IMR-90 (cell line): ENCODE measurements at regions not wholly inside any gene's neighbourhood (a gene's known extent, or its start where the extent isn't known, plus 50 kb on each side); places are given as distances from the start of the nearest gene placed in this dataset.

Experiments
- ATAC-seq: fragments of 200-7000 bp; cut with Tn5 transposase; 2 replicates; pipeline ENCODE4 v1.9.1; 2020; ENCODE audit warnings: low read depth, mild to moderate bottlenecking, moderate library complexity
- BruUV-seq: library from RNA; stranded (reverse); fragments of 400-500 nt; replicated peaks from 2 replicates; lab custom pipeline; 2021; lab: Mats Ljungman, UMichigan
- CTCF ChIA-PET: fragments of 300-600 bp; formaldehyde crosslinking; extraction: SDS; loops from one replicate; lab custom pipeline; 2021; ENCODE audit warnings: antibody characterized with exemption; lab: Yijun Ruan, JAX
- POLR2A ChIA-PET: fragments of 300-600 bp; sonication (Branson Sonifier 250); formaldehyde crosslinking; loops from one replicate; lab custom pipeline; 2022; ENCODE audit warnings: antibody characterized with exemption; ENCODE audit not compliant: unreplicated experiment; lab: Charles Lee
- DNase-seq: peaks from one replicate; pipeline ENCODE4 v3.0.0; 2013
- H2AFZ ChIP-seq: replicated peaks from 2 replicates; pipeline ENCODE3; 2013; ENCODE audit warnings: low read length, mild to moderate bottlenecking; ENCODE audit not compliant: poor library complexity
- H2AK5ac ChIP-seq: 2 replicates; pipeline ENCODE4 v1.6.1; 2013; ENCODE audit warnings: low read depth, low read length, inconsistent platforms
- H2AK9ac ChIP-seq: replicated peaks from 2 replicates; pipeline ENCODE3; 2013; ENCODE audit warnings: mild to moderate bottlenecking, low read depth, low read length, moderate library complexity; ENCODE audit not compliant: poor library complexity
- H2BK120ac ChIP-seq: 2 replicates; pipeline ENCODE4 v1.6.1; 2013; ENCODE audit warnings: low read depth, low read length, inconsistent platforms
- H2BK15ac ChIP-seq: 3 replicates; pipeline ENCODE4 v1.6.1; 2013; ENCODE audit warnings: low read depth, low read length, inconsistent platforms
- H2BK20ac ChIP-seq: 2 replicates; pipeline ENCODE4 v1.6.1; 2013; ENCODE audit warnings: low read depth, mild to moderate bottlenecking, inconsistent platforms, low read length, moderate library complexity
- H2BK5ac ChIP-seq: 2 replicates; pipeline ENCODE4 v1.6.1; 2013; ENCODE audit warnings: mild to moderate bottlenecking, low read depth, low read length, inconsistent platforms; ENCODE audit not compliant: poor library complexity, severe bottlenecking
- H3K14ac ChIP-seq: replicated peaks from 2 replicates; pipeline ENCODE4 v1.6.1; 2013; ENCODE audit warnings: low read depth, low read length, inconsistent platforms
- H3K18ac ChIP-seq: 2 replicates; pipeline ENCODE4 v1.6.1; 2013; ENCODE audit warnings: low read depth, low read length, control low read depth
- H3K23ac ChIP-seq: 2 replicates; pipeline ENCODE4 v1.6.1; 2013; ENCODE audit warnings: low read depth, low read length, inconsistent platforms
- H3K27ac ChIP-seq: 2 replicates; pipeline ENCODE4 v1.5.1; 2013; ENCODE audit warnings: mild to moderate bottlenecking, control low read depth, low read length; ENCODE audit not compliant: insufficient read depth
- H3K27me3 ChIP-seq: 2 replicates; pipeline ENCODE4 v1.6.1; 2013; ENCODE audit warnings: low read length; ENCODE audit not compliant: control insufficient read depth, insufficient read depth
- H3K36me3 ChIP-seq: 2 replicates; pipeline ENCODE4 v1.6.1; 2013; ENCODE audit warnings: low read length, mixed read lengths; ENCODE audit not compliant: control insufficient read depth, insufficient read depth
- H3K4ac ChIP-seq: 2 replicates; pipeline ENCODE4 v1.6.1; 2013; ENCODE audit warnings: low read depth, low read length, inconsistent platforms
- H3K4me1 ChIP-seq: 2 replicates; pipeline ENCODE4 v1.6.1; 2013; ENCODE audit warnings: low read length, mixed read lengths; ENCODE audit not compliant: control insufficient read depth, insufficient read depth
- H3K4me2 ChIP-seq: 2 replicates; pipeline ENCODE4 v1.6.1; 2013; ENCODE audit warnings: low read depth, mild to moderate bottlenecking, control low read depth, low read length, moderate library complexity
- H3K4me3 ChIP-seq: 2 replicates; pipeline ENCODE4 v1.5.1; 2013; ENCODE audit warnings: low read depth, mild to moderate bottlenecking, control low read depth, low read length, moderate library complexity; ENCODE audit not compliant: insufficient read depth
- H3K56ac ChIP-seq: 2 replicates; pipeline ENCODE4 v1.6.1; 2013; ENCODE audit warnings: low read length, inconsistent platforms; ENCODE audit not compliant: insufficient read depth; ENCODE audit errors: extremely low read depth
- H3K79me1 ChIP-seq, 2 experiments: 2 replicates each; pipeline ENCODE4 v1.6.1; 2013; ENCODE audit warnings: low read length in 2 of 2, inconsistent platforms in 1 of 2, low read depth in 1 of 2
- H3K9ac ChIP-seq: 2 replicates; pipeline ENCODE4 v1.6.1; 2013; ENCODE audit warnings: low read depth, low read length, control low read depth
- H3K9me1 ChIP-seq: 2 replicates; pipeline ENCODE4 v1.6.1; 2013; ENCODE audit warnings: low read length, inconsistent platforms; ENCODE audit not compliant: insufficient read depth
- H3K9me3 ChIP-seq: 2 replicates; pipeline ENCODE4 v1.6.1; 2013; ENCODE audit warnings: low read length; ENCODE audit not compliant: control insufficient read depth, insufficient read depth
- H4K20me1 ChIP-seq: 2 replicates; pipeline ENCODE4 v1.6.1; 2013; ENCODE audit warnings: low read length, inconsistent platforms; ENCODE audit not compliant: insufficient read depth
- H4K5ac ChIP-seq: 2 replicates; pipeline ENCODE4 v1.6.1; 2013; ENCODE audit warnings: mild to moderate bottlenecking, low read depth, low read length, control low read depth
- H4K8ac ChIP-seq, 2 experiments: 2 replicates each; pipeline ENCODE4 v1.6.1; 2013; ENCODE audit warnings: low read depth in 2 of 2, low read length in 2 of 2, control low read depth in 1 of 2, inconsistent platforms in 1 of 2
- H4K91ac ChIP-seq: 2 replicates; pipeline ENCODE4 v1.6.1; 2013; ENCODE audit warnings: low read depth, low read length, inconsistent platforms; ENCODE audit not compliant: insufficient read depth
- FOS ChIP-seq: fragments of 150-350 bp; IDR thresholded peaks from 2 replicates; pipeline ENCODE4 v1.6.1; 2016; ENCODE audit warnings: low read depth, low read length
- MXI1 ChIP-seq: IDR thresholded peaks from 2 replicates; pipeline ENCODE4 v1.6.1; 2012; ENCODE audit warnings: low read depth, mild to moderate bottlenecking, low read length, moderate library complexity, borderline replicate concordance
- RFX5 ChIP-seq: IDR thresholded peaks from 2 replicates; pipeline ENCODE4 v1.8.0; 2012; ENCODE audit warnings: low read depth, mild to moderate bottlenecking, low read length, moderate library complexity
- dilution Hi-C: fragments of 300-500 bp; cut with HindIII; formaldehyde crosslinking; loops from one replicate; pipeline ENCODE4 v1.14.3; 2018; ENCODE audit warnings: low sequenced_read_pairs; ENCODE audit not compliant: unreplicated experiment
- in situ Hi-C: fragments of 300-500 bp; cut with MboI; formaldehyde crosslinking; loops from 3 replicates; pipeline ENCODE4 v1.14.3; 2019; ENCODE audit warnings: low sequenced_read_pairs, inconsistent platforms, mixed read lengths
- intact Hi-C: fragments of 100-400 bp; cut with micrococcal nuclease; formaldehyde crosslinking; loops from 2 replicates; pipeline ENCODE4 v1.10.0; 2022

DNA sequence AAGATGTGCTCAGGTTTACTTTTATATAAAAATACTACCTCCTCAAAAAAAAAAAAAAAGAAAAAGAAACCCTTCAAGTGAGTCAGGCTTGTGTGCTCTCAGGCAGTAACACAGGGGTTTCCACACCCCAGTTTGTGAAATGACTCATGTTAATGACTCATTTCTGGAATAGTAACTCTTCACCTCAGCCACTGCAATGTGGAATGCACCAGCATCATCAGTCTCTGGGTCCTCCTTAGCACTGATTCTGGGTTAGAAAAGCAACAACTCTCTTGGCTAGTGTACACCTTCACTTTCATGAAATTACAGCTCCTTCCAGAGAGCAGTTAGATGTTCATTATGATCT, 110.6 kb downstream of the EMX2 start:
- Histone ChIP-seq H2BK120ac (no peak overlapping the region), H3K18ac (no peak overlapping the region), H3K4me1 (no peaks in the 10 kb centered on the region), H3K9ac (no peak overlapping the region), H4K91ac (no peak overlapping the region), H3K9me1 (no peaks in the 10 kb centered on the region), H4K5ac (no peak overlapping the region), H3K4me3 (no peak overlapping the region), H2BK15ac (no peak overlapping the region), H3K36me3 (no peaks in the 10 kb centered on the region), H3K27me3 (no peaks in the 10 kb centered on the region), H2AK5ac (no peak overlapping the region), H4K20me1 (no peaks in the 10 kb centered on the region), H2BK20ac (no peak overlapping the region), H3K4ac (no peak overlapping the region), H2AFZ (no peak overlapping the region), H3K9me3 (peaks cover 12% of the 10 kb centered on the region), H3K79me1 (no peaks in the 10 kb centered on the region), H4K8ac (no peak overlapping the region), H2BK5ac (no peak overlapping the region), H3K27ac (no peak overlapping the region), H3K23ac (no peak overlapping the region), H2AK9ac (no peak overlapping the region), H3K4me2 (no peak overlapping the region), H3K14ac (no peak overlapping the region), H3K56ac (no peak overlapping the region)
- ATAC-seq, result no peak
- ChIA-PET POLR2A (no interaction called here), CTCF (no interaction called here)
- in situ Hi-C loops (no loop called here), dilution Hi-C loops (no loop called here), intact Hi-C loops (no loop called here)
- no TSS peak for BruUV-seq
- TF ChIP-seq RFX5, result peak; percentile 92
- peak; percentile 64; the same call in 1 of the 2 replicates for TF ChIP-seq FOS
- TF ChIP-seq MXI1, result no peak
- DNase-seq, result peak; percentile 60
